NCI-H2227 (cell line): ENCODE measurements at regions not wholly inside any gene's neighbourhood (a gene's known extent, or its start where the extent isn't known, plus 50 kb on each side); places are given as distances from the start of the nearest gene placed in this dataset.
"Not testable (repeated sequence)": the region's sequence is repeated elsewhere in the genome, so short reads cannot be mapped to it uniquely, and the experiment has no call there.

Experiments
- DNase-seq: peaks from one replicate; lab custom pipeline; 2025; ENCODE audit not compliant: unreplicated experiment; lab: John Stamatoyannopoulos, UW

- no peak for DNase-seq
Observed at GRCh38 chr15:26033493-26033892, 170.4 kb upstream of the ATP10A start.

GRCh38 chr15:26032162-26032846 is 169.2 kb upstream of the ATP10A start:
- DNase-seq, result no peak

- not testable (repeated sequence) for DNase-seq
Observed at GRCh38 chr15:26029586-26029985, 166.5 kb upstream of the ATP10A start.

GRCh38 chr15:26029146-26029545 is 166.0 kb upstream of the ATP10A start:
- DNase-seq, result no peak

GRCh38 chr15:26028086-26028740 is 165.1 kb upstream of the ATP10A start:
- DNase-seq, result no peak

GRCh38 chr15:26026671-26027070 is 163.5 kb upstream of the ATP10A start:
- not testable (repeated sequence) for DNase-seq

- DNase-seq, result no peak
Observed at GRCh38 chr15:26024241-26024640, 161.1 kb upstream of the ATP10A start.

GRCh38 chr15:26023691-26024090 is 160.6 kb upstream of the ATP10A start:
- no peak for DNase-seq

- no peak for DNase-seq
Observed at GRCh38 chr15:26023231-26023630, 160.1 kb upstream of the ATP10A start.

- DNase-seq, result no peak
Observed at GRCh38 chr15:26020871-26021270, 157.7 kb upstream of the ATP10A start.

GRCh38 chr15:26017665-26018064 is 154.5 kb upstream of the ATP10A start:
- no peak for DNase-seq

- DNase-seq, result no peak
Observed at GRCh38 chr15:26015516-26016075, 152.5 kb upstream of the ATP10A start.

- DNase-seq, result no peak
Observed at GRCh38 chr15:26013981-26014380, 150.9 kb upstream of the ATP10A start.

- no peak for DNase-seq
Observed at GRCh38 chr15:26011916-26012315, 148.8 kb upstream of the ATP10A start.

- DNase-seq, result no peak
Observed at GRCh38 chr15:26007151-26007550, 144.0 kb upstream of the ATP10A start.

- DNase-seq, result no peak
Observed at GRCh38 chr15:26001201-26001600, 138.1 kb upstream of the ATP10A start.

- DNase-seq, result no peak
Observed at GRCh38 chr15:25993506-25993905, 130.4 kb upstream of the ATP10A start.

GRCh38 chr15:25990220-25990619 is 127.1 kb upstream of the ATP10A start:
- DNase-seq, result no peak

GRCh38 chr15:25989327-25989726 is 126.2 kb upstream of the ATP10A start:
- no peak for DNase-seq

GRCh38 chr15:25988716-25989115 is 125.6 kb upstream of the ATP10A start:
- not testable (repeated sequence) for DNase-seq

GRCh38 chr15:25987638-25988037 is 124.5 kb upstream of the ATP10A start:
- no peak for DNase-seq

GRCh38 chr15:25985165-25985564 is 122.0 kb upstream of the ATP10A start:
- no peak for DNase-seq
